Activated naive CD8-positive, alpha-beta T cell (primary cell): ENCODE measurements at regions not wholly inside any gene's neighbourhood (a gene's known extent, or its start where the extent isn't known, plus 50 kb on each side); places are given as distances from the start of the nearest gene placed in this dataset.

ENCODE experiments used
- H3K27ac Mint-ChIP-seq: one replicate; pipeline ENCODE4 v1.8.0; 2021; ENCODE audit warnings: mixed read lengths
- H3K27me3 Mint-ChIP-seq: one replicate; pipeline ENCODE4 v1.8.0; 2021; ENCODE audit warnings: mixed read lengths
- H3K36me3 Mint-ChIP-seq: one replicate; pipeline ENCODE4 v1.8.0; 2021; ENCODE audit warnings: mixed read lengths
- H3K4me1 Mint-ChIP-seq: one replicate; pipeline ENCODE4 v1.8.0; 2021; ENCODE audit warnings: low read depth, mixed read lengths
- H3K4me3 Mint-ChIP-seq: one replicate; pipeline ENCODE4 v1.8.0; 2021; ENCODE audit warnings: mild to moderate bottlenecking, mixed read lengths
- H3K9me3 Mint-ChIP-seq: one replicate; pipeline ENCODE4 v1.8.0; 2021; ENCODE audit warnings: low read depth, mixed read lengths

GRCh38 chr11:115961159-115962003 is 457.2 kb upstream of the CADM1 start:
- H3K27me3 Mint-ChIP-seq, result peaks cover 1% of the 10 kb centered on the region
- no peak overlapping the region for H3K4me3 Mint-ChIP-seq
- H3K4me1 Mint-ChIP-seq, result no peaks in the 10 kb centered on the region
- no peak overlapping the region for H3K27ac Mint-ChIP-seq
- H3K36me3 Mint-ChIP-seq, result no peaks in the 10 kb centered on the region
- no peaks in the 10 kb centered on the region for H3K9me3 Mint-ChIP-seq

GRCh38 chr11:115959081-115959486 is 454.9 kb upstream of the CADM1 start:
- Mint-ChIP-seq H3K27me3 (peaks cover 1% of the 10 kb centered on the region), H3K36me3 (no peaks in the 10 kb centered on the region), H3K4me3 (no peak overlapping the region), H3K9me3 (no peaks in the 10 kb centered on the region), H3K27ac (no peak overlapping the region), H3K4me1 (no peaks in the 10 kb centered on the region)

GRCh38 chr11:115958089-115959000 is 454.1 kb upstream of the CADM1 start:
- no peaks in the 10 kb centered on the region for H3K9me3 Mint-ChIP-seq
- peaks cover 1% of the 10 kb centered on the region for H3K27me3 Mint-ChIP-seq
- no peaks in the 10 kb centered on the region for H3K4me1 Mint-ChIP-seq
- H3K27ac Mint-ChIP-seq, result no peak overlapping the region
- no peaks in the 10 kb centered on the region for H3K36me3 Mint-ChIP-seq
- H3K4me3 Mint-ChIP-seq, result no peak overlapping the region

- no peak overlapping the region for H3K27ac Mint-ChIP-seq
- H3K27me3 Mint-ChIP-seq, result peaks cover 1% of the 10 kb centered on the region
- no peak overlapping the region for H3K4me3 Mint-ChIP-seq
Measured at GRCh38 chr11:115955803-115956202, 451.6 kb upstream of the CADM1 start.

GRCh38 chr11:115950660-115951059 is 446.4 kb upstream of the CADM1 start:
- Mint-ChIP-seq H3K9me3 (peaks cover 28% of the 10 kb centered on the region), H3K4me3 (no peak overlapping the region), H3K27me3 (no peaks in the 10 kb centered on the region), H3K4me1 (no peaks in the 10 kb centered on the region), H3K27ac (no peak overlapping the region), H3K36me3 (no peaks in the 10 kb centered on the region)

More at GRCh38 chr11:115955803-115956202, 451.6 kb upstream of the CADM1 start:
- Mint-ChIP-seq H3K36me3 (no peaks in the 10 kb centered on the region), H3K9me3 (peaks cover 10% of the 10 kb centered on the region), H3K4me1 (no peaks in the 10 kb centered on the region)

- H3K27ac Mint-ChIP-seq, result no peak overlapping the region
- no peak overlapping the region for H3K4me3 Mint-ChIP-seq
- H3K27me3 Mint-ChIP-seq, result no peaks in the 10 kb centered on the region
- H3K36me3 Mint-ChIP-seq, result no peaks in the 10 kb centered on the region
- H3K4me1 Mint-ChIP-seq, result no peaks in the 10 kb centered on the region
- H3K9me3 Mint-ChIP-seq, result peaks cover 14% of the 10 kb centered on the region
Measured at GRCh38 chr11:115944596-115944995, 440.4 kb upstream of the CADM1 start.

GRCh38 chr11:115942011-115942410 is 437.8 kb upstream of the CADM1 start:
- Mint-ChIP-seq H3K27me3 (no peaks in the 10 kb centered on the region), H3K4me1 (no peaks in the 10 kb centered on the region), H3K4me3 (no peak overlapping the region), H3K27ac (no peak overlapping the region), H3K36me3 (no peaks in the 10 kb centered on the region), H3K9me3 (peaks cover 6% of the 10 kb centered on the region)

GRCh38 chr11:115941481-115941993 is 437.3 kb upstream of the CADM1 start:
- H3K27me3 Mint-ChIP-seq, result no peaks in the 10 kb centered on the region
- no peaks in the 10 kb centered on the region for H3K36me3 Mint-ChIP-seq
- H3K27ac Mint-ChIP-seq, result no peak overlapping the region
- peaks cover 6% of the 10 kb centered on the region for H3K9me3 Mint-ChIP-seq
- H3K4me3 Mint-ChIP-seq, result no peak overlapping the region
- no peaks in the 10 kb centered on the region for H3K4me1 Mint-ChIP-seq

GRCh38 chr11:115941044-115941443 is 436.8 kb upstream of the CADM1 start:
- no peak overlapping the region for H3K4me3 Mint-ChIP-seq
- H3K27ac Mint-ChIP-seq, result no peak overlapping the region
- no peaks in the 10 kb centered on the region for H3K36me3 Mint-ChIP-seq
- H3K9me3 Mint-ChIP-seq, result peaks cover 6% of the 10 kb centered on the region
- no peaks in the 10 kb centered on the region for H3K4me1 Mint-ChIP-seq
- no peaks in the 10 kb centered on the region for H3K27me3 Mint-ChIP-seq

- H3K4me1 Mint-ChIP-seq, result no peaks in the 10 kb centered on the region
- H3K4me3 Mint-ChIP-seq, result no peak overlapping the region
- no peaks in the 10 kb centered on the region for H3K27me3 Mint-ChIP-seq
- H3K9me3 Mint-ChIP-seq, result no peaks in the 10 kb centered on the region
- no peak overlapping the region for H3K27ac Mint-ChIP-seq
- H3K36me3 Mint-ChIP-seq, result no peaks in the 10 kb centered on the region
Measured at GRCh38 chr11:115939731-115940421, 435.7 kb upstream of the CADM1 start.

GRCh38 chr11:115939104-115939730 is 435.0 kb upstream of the CADM1 start:
- H3K4me3 Mint-ChIP-seq, result no peak overlapping the region
- H3K27ac Mint-ChIP-seq, result no peak overlapping the region
- H3K27me3 Mint-ChIP-seq, result no peaks in the 10 kb centered on the region
- H3K4me1 Mint-ChIP-seq, result no peaks in the 10 kb centered on the region
- no peaks in the 10 kb centered on the region for H3K9me3 Mint-ChIP-seq
- H3K36me3 Mint-ChIP-seq, result no peaks in the 10 kb centered on the region

- Mint-ChIP-seq H3K9me3 (no peaks in the 10 kb centered on the region), H3K4me3 (no peak overlapping the region), H3K36me3 (no peaks in the 10 kb centered on the region), H3K4me1 (no peaks in the 10 kb centered on the region), H3K27ac (no peak overlapping the region), H3K27me3 (no peaks in the 10 kb centered on the region)
Measured at GRCh38 chr11:115933564-115933963, 429.3 kb upstream of the CADM1 start.

- Mint-ChIP-seq H3K4me1 (no peaks in the 10 kb centered on the region), H3K9me3 (no peaks in the 10 kb centered on the region), H3K4me3 (no peak overlapping the region), H3K27me3 (no peaks in the 10 kb centered on the region), H3K36me3 (no peaks in the 10 kb centered on the region), H3K27ac (no peak overlapping the region)
Measured at GRCh38 chr11:115931548-115932083, 427.4 kb upstream of the CADM1 start.

- Mint-ChIP-seq H3K27ac (no peak overlapping the region), H3K4me3 (no peak overlapping the region), H3K36me3 (no peaks in the 10 kb centered on the region), H3K9me3 (no peaks in the 10 kb centered on the region), H3K4me1 (no peaks in the 10 kb centered on the region), H3K27me3 (no peaks in the 10 kb centered on the region)
Measured at GRCh38 chr11:115930886-115931547, 426.8 kb upstream of the CADM1 start.
